CD14-positive monocyte (primary cell): ENCODE measurements at regions not wholly inside any gene's neighbourhood (a gene's known extent, or its start where the extent isn't known, plus 50 kb on each side); places are given as distances from the start of the nearest gene placed in this dataset.
"Not testable (repeated sequence)": the region's sequence is repeated elsewhere in the genome, so short reads cannot be mapped to it uniquely, and the experiment has no call there.

Source experiments
- DNase-seq, 3 donors: peaks; one replicate each; pipeline ENCODE4 v3.0.0-alpha.2; 2011 to 2022
- H2AFZ ChIP-seq: 2 replicates; pipeline ENCODE4 v1.6.0; 2012; ENCODE audit warnings: mild to moderate bottlenecking, low read depth, low read length, inconsistent platforms; ENCODE audit not compliant: insufficient read depth, poor library complexity, severe bottlenecking
- H3K27ac ChIP-seq, 2 donors: 1 replicate in 1 of 2; 2 replicates in 1 of 2; pipeline ENCODE4 v1.5.1; 2012 to 2013; ENCODE audit warnings: low read length in 2 of 2, control low read depth in 1 of 2, inconsistent platforms in 1 of 2, low read depth in 1 of 2, mild to moderate bottlenecking in 1 of 2
- H3K27me3 ChIP-seq, 2 donors: one replicate each; pipeline versions ENCODE4 v1.6.0 to v1.6.1; 2011 to 2013; ENCODE audit warnings: low read length in 2 of 2; ENCODE audit not compliant: control insufficient read depth in 2 of 2, insufficient read depth in 2 of 2
- H3K36me3 ChIP-seq, 2 donors: replicated peaks in 1 of 2; 1 replicate in 1 of 2; 2 replicates in 1 of 2; pipeline versions ENCODE4 v1.5.1 to v1.6.1; 2012 to 2013; ENCODE audit warnings: low read length in 2 of 2, control low read depth in 1 of 2, inconsistent platforms in 1 of 2, mild to moderate bottlenecking in 1 of 2; ENCODE audit not compliant: insufficient read depth in 2 of 2, control insufficient read depth in 1 of 2
- H3K4me1 ChIP-seq, 2 donors: 1 replicate in 1 of 2; 2 replicates in 1 of 2; pipeline versions ENCODE4 v1.5.1 to v1.6.1; 2012 to 2013; ENCODE audit warnings: low read length in 2 of 2, control low read depth in 1 of 2, inconsistent platforms in 1 of 2, mild to moderate bottlenecking in 1 of 2, moderate library complexity in 1 of 2; ENCODE audit not compliant: insufficient read depth in 2 of 2, control insufficient read depth in 1 of 2
- H3K4me2 ChIP-seq: replicated peaks from 2 replicates; pipeline ENCODE3; 2012; ENCODE audit warnings: low read length, moderate library complexity, mild to moderate bottlenecking; ENCODE audit not compliant: poor library complexity, severe bottlenecking; ENCODE audit errors: extremely low read depth
- H3K4me3 ChIP-seq, 3 experiments: fragments of 200-600 bp in 1 of 3; sonication (generic) in 1 of 3; replicated peaks in 1 of 3; 1 replicate in 2 of 3; 2 replicates in 1 of 3; pipeline ENCODE4 v1.5.1; 2011 to 2013; ENCODE audit warnings: low read length in 3 of 3, mild to moderate bottlenecking in 3 of 3, control low read depth in 2 of 3, low read depth in 2 of 3, inconsistent platforms in 1 of 3, moderate library complexity in 1 of 3
- H3K79me2 ChIP-seq: 2 replicates; pipeline ENCODE4 v1.6.0; 2012; ENCODE audit warnings: mild to moderate bottlenecking, control low read depth, inconsistent platforms, low read length, moderate library complexity; ENCODE audit not compliant: insufficient read depth
- H3K9ac ChIP-seq: 2 replicates; pipeline ENCODE4 v1.6.0; 2017; ENCODE audit warnings: low read length, mild to moderate bottlenecking; ENCODE audit not compliant: insufficient read depth, poor library complexity, severe bottlenecking
- H3K9me3 ChIP-seq, 2 donors: replicated peaks in 1 of 2; 1 replicate in 1 of 2; 2 replicates in 1 of 2; pipeline versions ENCODE4 v1.5.1 to v1.6.1; 2012 to 2013; ENCODE audit warnings: low read length in 2 of 2, control low read depth in 1 of 2; ENCODE audit not compliant: control insufficient read depth in 1 of 2, insufficient read depth in 1 of 2
- H4K20me1 ChIP-seq: 2 replicates; pipeline ENCODE4 v1.6.0; 2012; ENCODE audit warnings: mild to moderate bottlenecking, low read length, control low read depth, moderate library complexity; ENCODE audit not compliant: insufficient read depth
- H3K27ac Mint-ChIP-seq, 7 donors: one replicate each; pipeline ENCODE4 v1.8.0; 2020; ENCODE audit warnings: mild to moderate bottlenecking in 7 of 7, mixed read lengths in 7 of 7, moderate library complexity in 6 of 7, inconsistent platforms in 2 of 7
- H3K27me3 Mint-ChIP-seq, 3 donors: one replicate each; pipeline ENCODE4 v1.8.0; 2021 to 2022; ENCODE audit warnings: low read depth in 3 of 3, mild to moderate bottlenecking in 3 of 3, mixed read lengths in 3 of 3, moderate library complexity in 3 of 3, inconsistent platforms in 1 of 3
- H3K36me3 Mint-ChIP-seq, 2 donors: one replicate each; pipeline ENCODE4 v1.8.0; 2020; ENCODE audit warnings: mixed read lengths in 2 of 2, inconsistent platforms in 1 of 2, mild to moderate bottlenecking in 1 of 2
- H3K4me1 Mint-ChIP-seq: one replicate; pipeline ENCODE4 v1.8.0; 2020; ENCODE audit warnings: mild to moderate bottlenecking, mixed read lengths
- H3K4me3 Mint-ChIP-seq, 2 donors: one replicate each; pipeline ENCODE4 v1.8.0; 2020; ENCODE audit warnings: mild to moderate bottlenecking in 2 of 2, mixed read lengths in 2 of 2, moderate library complexity in 1 of 2
- H3K9me3 Mint-ChIP-seq, 7 donors: one replicate each; pipeline ENCODE4 v1.8.0; 2020 to 2022; ENCODE audit warnings: mixed read lengths in 7 of 7, mild to moderate bottlenecking in 6 of 7, moderate library complexity in 6 of 7, inconsistent platforms in 2 of 7
- WGBS: methylation state at CpG from one replicate; pipeline ENCODE4 v1.1.5; 2013; ENCODE audit warnings: missing lambda C conversion rate; ENCODE audit not compliant: insufficient coverage; 5-methylcytosine and 5-hydroxymethylcytosine counted together
- intact Hi-C, 2 donors: fragments of 100-400 bp; cut with micrococcal nuclease; formaldehyde crosslinking; loops; one replicate each; pipeline versions ENCODE4 v1.15.0 to v1.15.1; 2023
- TF ChIP-seq, protein P1 (sequence below): fragments of 200-600 bp; IDR thresholded peaks from one replicate; pipeline ENCODE4 v1.8.0; 2022; ENCODE audit warnings: antibody characterized with exemption, mild to moderate bottlenecking

DNA sequence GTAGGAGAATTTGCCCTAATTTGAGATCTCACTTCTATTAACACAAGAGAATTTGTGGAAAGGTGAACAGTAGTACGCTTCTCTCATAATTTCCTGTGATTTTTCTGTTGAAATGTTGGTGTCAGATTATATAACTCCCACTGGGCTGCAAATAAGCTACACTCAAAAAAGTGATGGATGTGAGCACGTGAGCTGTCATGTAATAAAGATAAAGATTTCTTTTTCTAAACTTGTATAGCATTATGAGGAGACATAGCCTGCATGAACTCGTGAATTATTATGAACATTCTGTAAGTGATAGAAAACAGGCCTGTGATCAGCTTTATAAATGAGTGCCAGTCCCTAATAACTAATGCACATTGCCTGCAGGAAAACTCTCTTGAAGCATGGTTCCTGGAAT lies 356.6 kb upstream of the ACTRT1 start:
- Histone ChIP-seq H3K4me1 (no peaks in the 10 kb centered on the region), H3K79me2 (no peaks in the 10 kb centered on the region), H3K9me3 (no peaks in the 10 kb centered on the region), H3K27me3 (no peaks in the 10 kb centered on the region), H4K20me1 (no peaks in the 10 kb centered on the region), H3K4me3 (no peak overlapping the region), H3K36me3 (no peaks in the 10 kb centered on the region), H3K4me2 (no peak overlapping the region), H3K9ac (no peak overlapping the region), H3K27ac (no peak overlapping the region), H2AFZ (no peak overlapping the region)
- H3K36me3 Mint-ChIP-seq = no peaks in the 10 kb centered on the region
- H3K27me3 Mint-ChIP-seq = peaks cover 0 to 3% (median 0%) of the 10 kb centered on the region in 3 donors
- TF ChIP-seq, protein P1, sequence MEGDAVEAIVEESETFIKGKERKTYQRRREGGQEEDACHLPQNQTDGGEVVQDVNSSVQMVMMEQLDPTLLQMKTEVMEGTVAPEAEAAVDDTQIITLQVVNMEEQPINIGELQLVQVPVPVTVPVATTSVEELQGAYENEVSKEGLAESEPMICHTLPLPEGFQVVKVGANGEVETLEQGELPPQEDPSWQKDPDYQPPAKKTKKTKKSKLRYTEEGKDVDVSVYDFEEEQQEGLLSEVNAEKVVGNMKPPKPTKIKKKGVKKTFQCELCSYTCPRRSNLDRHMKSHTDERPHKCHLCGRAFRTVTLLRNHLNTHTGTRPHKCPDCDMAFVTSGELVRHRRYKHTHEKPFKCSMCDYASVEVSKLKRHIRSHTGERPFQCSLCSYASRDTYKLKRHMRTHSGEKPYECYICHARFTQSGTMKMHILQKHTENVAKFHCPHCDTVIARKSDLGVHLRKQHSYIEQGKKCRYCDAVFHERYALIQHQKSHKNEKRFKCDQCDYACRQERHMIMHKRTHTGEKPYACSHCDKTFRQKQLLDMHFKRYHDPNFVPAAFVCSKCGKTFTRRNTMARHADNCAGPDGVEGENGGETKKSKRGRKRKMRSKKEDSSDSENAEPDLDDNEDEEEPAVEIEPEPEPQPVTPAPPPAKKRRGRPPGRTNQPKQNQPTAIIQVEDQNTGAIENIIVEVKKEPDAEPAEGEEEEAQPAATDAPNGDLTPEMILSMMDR = no peak
- WGBS = no CpG with 5 or more reads among the region's 3 CpGs
- no peak for DNase-seq
- no peak overlapping the region for H3K27ac Mint-ChIP-seq
- no peak overlapping the region for H3K4me3 Mint-ChIP-seq
- H3K9me3 Mint-ChIP-seq = peaks cover 0 to 1% (median 0%) of the 10 kb centered on the region in 7 donors
- H3K4me1 Mint-ChIP-seq = no peaks in the 10 kb centered on the region
- intact Hi-C loops = no loop called here

DNA sequence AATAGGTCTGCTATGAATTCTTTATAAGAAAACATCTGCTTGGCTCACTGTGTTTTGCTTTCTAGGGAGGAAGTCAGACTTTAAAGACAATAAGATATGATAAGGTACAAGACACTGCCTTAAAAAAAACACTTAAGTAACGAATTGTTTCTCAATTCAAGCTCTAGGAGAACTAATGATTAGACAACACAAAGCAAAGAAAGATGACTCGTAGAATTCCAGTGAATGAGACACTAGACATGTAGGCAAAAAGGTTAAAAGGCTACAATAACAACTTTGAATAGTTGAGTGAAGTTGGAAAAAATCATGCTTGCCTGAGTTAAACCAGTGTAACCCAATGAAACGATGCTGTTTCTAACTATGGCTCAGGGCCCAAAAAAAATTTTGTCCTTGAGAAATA lies 344.4 kb upstream of the ACTRT1 start:
- H3K27me3 ChIP-seq = no peaks in the 10 kb centered on the region
- intact Hi-C loops = no loop called here
- H3K4me1 ChIP-seq = no peaks in the 10 kb centered on the region
- WGBS = 80% methylated on average over 1 of the region's 3 CpGs
- H3K36me3 ChIP-seq = no peaks in the 10 kb centered on the region
- Mint-ChIP-seq H3K27me3 (no peaks in the 10 kb centered on the region), H3K9me3 (peaks cover 0 to 3% (median 0%) of the 10 kb centered on the region in 7 donors), H3K4me1 (no peaks in the 10 kb centered on the region), H3K36me3 (no peaks in the 10 kb centered on the region), H3K4me3 (no peak overlapping the region), H3K27ac (no peak overlapping the region)
- H3K27ac ChIP-seq = no peak overlapping the region
- DNase-seq = no peak
- no peaks in the 10 kb centered on the region for H3K9me3 ChIP-seq
- H3K9ac ChIP-seq = no peak overlapping the region
- H2AFZ ChIP-seq = no peak overlapping the region
- no peaks in the 10 kb centered on the region for H4K20me1 ChIP-seq
- no peak overlapping the region for H3K4me2 ChIP-seq
- no peak overlapping the region for H3K4me3 ChIP-seq
- no peaks in the 10 kb centered on the region for H3K79me2 ChIP-seq
- TF ChIP-seq, protein P1 = no peak

DNA sequence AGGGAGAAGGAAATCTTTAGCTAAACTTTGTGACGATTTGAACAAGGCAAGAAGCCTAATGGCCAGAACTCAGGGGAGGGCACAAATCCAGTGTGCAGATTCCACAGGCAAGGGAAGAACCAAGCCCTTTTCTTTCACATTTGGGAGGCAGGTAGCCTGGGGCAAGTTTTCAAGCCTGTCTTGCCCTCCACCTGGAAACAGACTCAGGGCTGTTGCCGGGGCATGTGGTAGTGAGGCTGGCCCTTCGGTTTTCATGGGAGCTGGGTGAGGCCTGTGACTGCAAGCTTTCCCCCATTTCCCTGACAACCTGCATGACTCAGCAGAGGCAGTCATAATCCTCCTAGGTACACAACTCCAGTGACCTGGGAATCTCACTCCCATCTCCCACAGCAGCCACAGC lies 331.6 kb upstream of the ACTRT1 start:
- DNase-seq, H2AFZ ChIP-seq, H4K20me1 ChIP-seq, intact Hi-C loops, H3K27me3 ChIP-seq, H3K4me1 ChIP-seq, H3K36me3 ChIP-seq, H3K9me3 ChIP-seq, H3K4me3 ChIP-seq, H3K9ac ChIP-seq, H3K4me1 Mint-ChIP-seq, H3K27me3 Mint-ChIP-seq, H3K4me2 ChIP-seq, H3K27ac ChIP-seq, H3K9me3 Mint-ChIP-seq, H3K4me3 Mint-ChIP-seq, H3K36me3 Mint-ChIP-seq, H3K27ac Mint-ChIP-seq, H3K79me2 ChIP-seq: not testable (repeated sequence)
- WGBS = 100% methylated on average over 1 of the region's 3 CpGs
